IMR-90 (cell line): ENCODE measurements at regions not wholly inside any gene's neighbourhood (a gene's known extent, or its start where the extent isn't known, plus 50 kb on each side); places are given as distances from the start of the nearest gene placed in this dataset.

Experiments
- CHD1 ChIP-seq: IDR thresholded peaks from 2 replicates; pipeline ENCODE4 v1.6.1; 2012; ENCODE audit warnings: low read depth, low read length, improper control_type of control experiment
- CTCF ChIP-seq: conservative IDR thresholded peaks from 2 replicates; pipeline ENCODE4 v1.5.1; 2012; ENCODE audit warnings: mild to moderate bottlenecking, low read depth, low read length, improper control_type of control experiment
- ELK1 ChIP-seq: fragments of 150-350 bp; IDR thresholded peaks from 2 replicates; pipeline ENCODE4 v1.6.1; 2016; ENCODE audit warnings: low read depth, mild to moderate bottlenecking, low read length, moderate library complexity, borderline replicate concordance
- MAFK ChIP-seq: IDR thresholded peaks from 2 replicates; pipeline ENCODE4 v1.6.1; 2012; ENCODE audit warnings: low read depth, low read length, improper control_type of control experiment
- POLR2A ChIP-seq: IDR thresholded peaks from 2 replicates; pipeline ENCODE4 v1.6.1; 2012; ENCODE audit warnings: mild to moderate bottlenecking, low read depth, low read length
- RAD21 ChIP-seq: IDR thresholded peaks from 2 replicates; pipeline ENCODE4 v1.6.1; 2012; ENCODE audit warnings: low read length, improper control_type of control experiment
- RFX5 ChIP-seq: IDR thresholded peaks from 2 replicates; pipeline ENCODE4 v1.8.0; 2012; ENCODE audit warnings: low read depth, mild to moderate bottlenecking, low read length, moderate library complexity
- SMC3 ChIP-seq: fragments of 150-350 bp; IDR thresholded peaks from 2 replicates; pipeline ENCODE4 v1.6.1; 2016; ENCODE audit warnings: low read depth, mild to moderate bottlenecking, antibody characterized with exemption, low read length, moderate library complexity

GRCh38 chr1:187070076-187070475, 241.3 kb downstream of the PLA2G4A start:
- no peak for TF ChIP-seq RAD21
- TF ChIP-seq RFX5 = no peak
- no peak for TF ChIP-seq ELK1
- no peak for TF ChIP-seq POLR2A
- no peak for TF ChIP-seq CTCF
- no peak for TF ChIP-seq SMC3
- no peak for TF ChIP-seq CHD1
- no peak for TF ChIP-seq MAFK
